OCI-M2 (cell line): ENCODE measurements at regions not wholly inside any gene's neighbourhood (a gene's known extent, or its start where the extent isn't known, plus 50 kb on each side); places are given as distances from the start of the nearest gene placed in this dataset.
A peak's percentile ranks its signal among the peaks of the same experiment; 100 is the strongest.
"Not testable (repeated sequence)": the region's sequence is repeated elsewhere in the genome, so short reads cannot be mapped to it uniquely, and the experiment has no call there.

Experiments used
- DNase-seq: peaks from one replicate; lab custom pipeline; 2025; ENCODE audit not compliant: unreplicated experiment; lab: John Stamatoyannopoulos, UW

GRCh38 chr7:16098058-16098457, 323.3 kb downstream of the CRPPA start:
- DNase-seq, result no peak

GRCh38 chr7:16095171-16095950, 326.0 kb downstream of the CRPPA start:
- DNase-seq, result no peak

- no peak for DNase-seq
Measured at GRCh38 chr7:16094651-16095050, 326.7 kb downstream of the CRPPA start.

- no peak for DNase-seq
Measured at GRCh38 chr7:16092711-16093110, 328.6 kb downstream of the CRPPA start.

GRCh38 chr7:16091701-16092310, 329.5 kb downstream of the CRPPA start:
- peak; percentile 16 for DNase-seq

- DNase-seq, result no peak
Measured at GRCh38 chr7:16089801-16090200, 331.5 kb downstream of the CRPPA start.

- no peak for DNase-seq
Measured at GRCh38 chr7:16089191-16089590, 332.1 kb downstream of the CRPPA start.

- DNase-seq, result no peak
Measured at GRCh38 chr7:16086743-16087142, 334.6 kb downstream of the CRPPA start.

- not testable (repeated sequence) for DNase-seq
Measured at GRCh38 chr7:16085780-16086179, 335.6 kb downstream of the CRPPA start.

- no peak for DNase-seq
Measured at GRCh38 chr7:16084875-16085274, 336.5 kb downstream of the CRPPA start.

GRCh38 chr7:16084370-16084769, 337.0 kb downstream of the CRPPA start:
- DNase-seq, result no peak

- no peak for DNase-seq
Measured at GRCh38 chr7:16083931-16084330, 337.4 kb downstream of the CRPPA start.

GRCh38 chr7:16080131-16080530, 341.2 kb downstream of the CRPPA start:
- no peak for DNase-seq

- no peak for DNase-seq
Measured at GRCh38 chr7:16079723-16080122, 341.6 kb downstream of the CRPPA start.

GRCh38 chr7:16078076-16078952, 343.0 kb downstream of the CRPPA start:
- no peak for DNase-seq

- DNase-seq, result peak; percentile 34
Measured at GRCh38 chr7:16071246-16071857, 350.0 kb downstream of the CRPPA start.

GRCh38 chr7:16070806-16071205, 350.5 kb downstream of the CRPPA start:
- DNase-seq, result no peak

- no peak for DNase-seq
Measured at GRCh38 chr7:16069998-16070397, 351.3 kb downstream of the CRPPA start.

- DNase-seq, result no peak
Measured at GRCh38 chr7:16068183-16068582, 353.2 kb downstream of the CRPPA start.

- DNase-seq, result no peak
Measured at GRCh38 chr7:16067711-16068110, 353.6 kb downstream of the CRPPA start.

GRCh38 chr7:16066805-16067459, 354.4 kb downstream of the CRPPA start:
- DNase-seq, result no peak
